ENCODE measurements at regions not wholly inside any gene's neighbourhood (a gene's known extent, or its start where the extent isn't known, plus 50 kb on each side); places are given as distances from the start of the nearest gene placed in this dataset.

GRCh38 chr1:82625537-82625936 is 824.8 kb downstream of the ADGRL2 start:
- H3K4me1 ChIP-seq (ENCODE audit: control insufficient read depth, insufficient read depth, low read length) = no peaks in the 10 kb centered on the region
- H4K5ac ChIP-seq (ENCODE audit: low read depth, low read length) = no peak overlapping the region
- no peaks in the 10 kb centered on the region for H4K20me1 ChIP-seq (ENCODE audit: insufficient read depth, low read length)
- no peak overlapping the region for H2AK5ac ChIP-seq (ENCODE audit: low read depth, low read length)
- peaks cover 5% of the 10 kb centered on the region for H3K9me3 ChIP-seq (ENCODE audit: control insufficient read depth, insufficient read depth, low read length)
- H3K9me1 ChIP-seq (ENCODE audit: insufficient read depth, low read length) = no peaks in the 10 kb centered on the region
- no peaks in the 10 kb centered on the region for H3K27me3 ChIP-seq (ENCODE audit: control insufficient read depth, insufficient read depth, low read length)
- H3K4ac ChIP-seq (ENCODE audit: low read depth, low read length) = no peak overlapping the region
- H2AK9ac ChIP-seq (replicated peaks; ENCODE audit: low read depth, low read length, poor library complexity) = no peak overlapping the region
- in situ Hi-C loops (cut with MboI; ENCODE audit: low sequenced_read_pairs) (no loop called here), intact Hi-C loops (cut with micrococcal nuclease) (no loop called here), dilution Hi-C loops (cut with HindIII; ENCODE audit: low sequenced_read_pairs, unreplicated experiment) (no loop called here)
- H4K91ac ChIP-seq (ENCODE audit: insufficient read depth, low read depth, low read length) = no peak overlapping the region
- H2BK120ac ChIP-seq (ENCODE audit: low read depth, low read length) = no peak overlapping the region
- no peak overlapping the region for H3K23ac ChIP-seq (ENCODE audit: low read depth, low read length)
- H3K27ac ChIP-seq (ENCODE audit: insufficient read depth, low read length) = no peak overlapping the region
- H3K14ac ChIP-seq (replicated peaks; ENCODE audit: low read depth, low read length) = no peak overlapping the region
- no peak overlapping the region for H3K18ac ChIP-seq (ENCODE audit: low read depth, low read length)
- no TSS peak for BruUV-seq (replicated peaks)
- CTCF ChIA-PET = no interaction called here
- H2BK20ac ChIP-seq (ENCODE audit: low read depth, low read length) = no peak overlapping the region
- WGBS, 2 experiments (ENCODE audit: extremely low coverage in 2 of 2, insufficient read length in 1 of 2) = no CpG with 5 or more reads among the region's 1 CpG
- no peak overlapping the region for H4K8ac ChIP-seq (ENCODE audit: low read depth in 2 of 2, low read length in 2 of 2)
- no peaks in the 10 kb centered on the region for H3K36me3 ChIP-seq (ENCODE audit: control insufficient read depth, insufficient read depth, low read length)
- no peak overlapping the region for H3K4me3 ChIP-seq (ENCODE audit: insufficient read depth, low read depth, low read length)
- no peak overlapping the region for H3K4me2 ChIP-seq (ENCODE audit: low read depth, low read length)
- H3K9ac ChIP-seq (ENCODE audit: low read depth, low read length) = no peak overlapping the region
- DNase-seq = no peak
- no peak overlapping the region for H2AFZ ChIP-seq (replicated peaks; ENCODE audit: low read length, poor library complexity)
- ATAC-seq (ENCODE audit: low read depth) = no peak
- POLR2A ChIA-PET (ENCODE audit: unreplicated experiment) = no interaction called here
- H2BK15ac ChIP-seq (ENCODE audit: low read depth, low read length) = no peak overlapping the region
- no peak overlapping the region for H2BK5ac ChIP-seq (ENCODE audit: low read depth, low read length, poor library complexity, severe bottlenecking)
- H3K79me1 ChIP-seq (ENCODE audit: low read depth in 1 of 2, low read length in 2 of 2) = no peaks in the 10 kb centered on the region
- no peak overlapping the region for H3K56ac ChIP-seq (ENCODE audit: extremely low read depth, insufficient read depth, low read length)
- no peak for TF ChIP-seq MAZ (IDR thresholded peaks at IDR 0.05; ENCODE audit: borderline replicate concordance, low read depth, low read length)
- no peak for TF ChIP-seq POLR2A (IDR thresholded peaks at IDR 0.05; ENCODE audit: low read depth, low read length)
- TF ChIP-seq RCOR1 (IDR thresholded peaks at IDR 0.05; ENCODE audit: insufficient replicate concordance, low read length) = no peak
- TF ChIP-seq, protein P1, sequence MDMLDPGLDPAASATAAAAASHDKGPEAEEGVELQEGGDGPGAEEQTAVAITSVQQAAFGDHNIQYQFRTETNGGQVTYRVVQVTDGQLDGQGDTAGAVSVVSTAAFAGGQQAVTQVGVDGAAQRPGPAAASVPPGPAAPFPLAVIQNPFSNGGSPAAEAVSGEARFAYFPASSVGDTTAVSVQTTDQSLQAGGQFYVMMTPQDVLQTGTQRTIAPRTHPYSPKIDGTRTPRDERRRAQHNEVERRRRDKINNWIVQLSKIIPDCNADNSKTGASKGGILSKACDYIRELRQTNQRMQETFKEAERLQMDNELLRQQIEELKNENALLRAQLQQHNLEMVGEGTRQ (IDR thresholded peaks at IDR 0.05; ENCODE audit: low read depth, low read length) = no peak
- TF ChIP-seq MAFK (IDR thresholded peaks at IDR 0.05; ENCODE audit: low read depth, low read length) = no peak
- no peak for TF ChIP-seq CHD1 (IDR thresholded peaks at IDR 0.05; ENCODE audit: low read depth, low read length)
- no peak for TF ChIP-seq MXI1 (IDR thresholded peaks at IDR 0.05; ENCODE audit: borderline replicate concordance, low read depth, low read length)
- TF ChIP-seq BHLHE40 (IDR thresholded peaks at IDR 0.05; ENCODE audit: low read depth, low read length) = no peak
- TF ChIP-seq CTCF (conservative IDR thresholded peaks at IDR 0.05; ENCODE audit: low read depth, low read length) = no peak
- TF ChIP-seq RAD21 (IDR thresholded peaks at IDR 0.05; ENCODE audit: low read length) = no peak
- TF ChIP-seq NFE2L2 (IDR thresholded peaks at IDR 0.05; ENCODE audit: low read depth, low read length) = no peak
- no peak for TF ChIP-seq CEBPB (IDR thresholded peaks at IDR 0.05; ENCODE audit: low read depth, low read length)
